IgD-negative memory B cell (primary cell): ENCODE measurements at regions not wholly inside any gene's neighbourhood (a gene's known extent, or its start where the extent isn't known, plus 50 kb on each side); places are given as distances from the start of the nearest gene placed in this dataset.
A peak's percentile ranks its signal among the peaks of the same experiment; 100 is the strongest.
"Not testable (repeated sequence)": the region's sequence is repeated elsewhere in the genome, so short reads cannot be mapped to it uniquely, and the experiment has no call there.

ENCODE experiments used
- H3K27ac Mint-ChIP-seq, 3 donors: one replicate each; pipeline ENCODE4 v1.8.0; 2020 to 2022; ENCODE audit warnings: mild to moderate bottlenecking in 3 of 3, mixed read lengths in 3 of 3, moderate library complexity in 1 of 3
- H3K27me3 Mint-ChIP-seq: one replicate; pipeline ENCODE4 v1.8.0; 2021; ENCODE audit warnings: mixed read lengths
- H3K36me3 Mint-ChIP-seq: one replicate; pipeline ENCODE4 v1.8.0; 2020; ENCODE audit warnings: mild to moderate bottlenecking, mixed read lengths
- H3K4me1 Mint-ChIP-seq, 3 donors: one replicate each; pipeline ENCODE4 v1.8.0; 2020 to 2022; ENCODE audit warnings: mixed read lengths in 3 of 3, mild to moderate bottlenecking in 1 of 3
- H3K4me3 Mint-ChIP-seq, 4 donors: one replicate each; pipeline ENCODE4 v1.8.0; 2020 to 2022; ENCODE audit warnings: mild to moderate bottlenecking in 4 of 4, mixed read lengths in 4 of 4, moderate library complexity in 3 of 4
- H3K9me3 Mint-ChIP-seq, 3 donors: one replicate each; pipeline ENCODE4 v1.8.0; 2020 to 2021; ENCODE audit warnings: mixed read lengths in 3 of 3, mild to moderate bottlenecking in 1 of 3

GRCh38 chr16:58931436-58931835 lies 197.3 kb upstream of the GOT2 start:
- H3K9me3 Mint-ChIP-seq, result peaks cover 6 to 13% (median 8%) of the 10 kb centered on the region in 3 donors
- no peak overlapping the region for H3K27ac Mint-ChIP-seq
- no peaks in the 10 kb centered on the region for H3K4me1 Mint-ChIP-seq
- H3K4me3 Mint-ChIP-seq, result no peak overlapping the region
- no peaks in the 10 kb centered on the region for H3K27me3 Mint-ChIP-seq
- peaks cover 2% of the 10 kb centered on the region for H3K36me3 Mint-ChIP-seq

GRCh38 chr16:58923094-58923493 lies 189.0 kb upstream of the GOT2 start:
- no peaks in the 10 kb centered on the region for H3K4me1 Mint-ChIP-seq
- no peaks in the 10 kb centered on the region for H3K27me3 Mint-ChIP-seq
- H3K9me3 Mint-ChIP-seq, result peaks cover 2 to 6% (median 2%) of the 10 kb centered on the region in 3 donors
- H3K36me3 Mint-ChIP-seq, result no peaks in the 10 kb centered on the region
- no peak overlapping the region for H3K27ac Mint-ChIP-seq
- no peak overlapping the region for H3K4me3 Mint-ChIP-seq

- Mint-ChIP-seq H3K9me3 (peaks cover 6 to 18% (median 16%) of the 10 kb centered on the region in 3 donors), H3K27me3 (no peaks in the 10 kb centered on the region), H3K36me3 (no peaks in the 10 kb centered on the region), H3K4me1 (no peaks in the 10 kb centered on the region), H3K4me3 (no peak overlapping the region), H3K27ac (no peak overlapping the region)
Observed at GRCh38 chr16:58913456-58913855, 179.3 kb upstream of the GOT2 start.

- Mint-ChIP-seq H3K27ac (no peak overlapping the region), H3K27me3 (no peaks in the 10 kb centered on the region), H3K4me3 (no peak overlapping the region), H3K9me3 (peaks cover 4 to 14% (median 14%) of the 10 kb centered on the region in 3 donors), H3K4me1 (no peaks in the 10 kb centered on the region), H3K36me3 (no peaks in the 10 kb centered on the region)
Observed at GRCh38 chr16:58912571-58912970, 178.5 kb upstream of the GOT2 start.

- H3K9me3 Mint-ChIP-seq, result peaks cover 0 to 1% (median 0%) of the 10 kb centered on the region in 3 donors
- H3K4me3 Mint-ChIP-seq, result no peak overlapping the region
- no peak overlapping the region for H3K27ac Mint-ChIP-seq
- H3K27me3 Mint-ChIP-seq, result no peaks in the 10 kb centered on the region
- H3K36me3 Mint-ChIP-seq, result no peaks in the 10 kb centered on the region
- H3K4me1 Mint-ChIP-seq, result no peaks in the 10 kb centered on the region
Observed at GRCh38 chr16:58906981-58907715, 173.0 kb upstream of the GOT2 start.

- Mint-ChIP-seq H3K27me3 (no peaks in the 10 kb centered on the region), H3K36me3 (no peaks in the 10 kb centered on the region), H3K4me1 (no peaks in the 10 kb centered on the region), H3K27ac (no peak overlapping the region), H3K4me3 (no peak overlapping the region), H3K9me3 (no peaks in the 10 kb centered on the region)
Observed at GRCh38 chr16:58904291-58904690, 170.2 kb upstream of the GOT2 start.

GRCh38 chr16:58889516-58889915 lies 155.4 kb upstream of the GOT2 start:
- Mint-ChIP-seq H3K36me3 (no peaks in the 10 kb centered on the region), H3K9me3 (peaks cover 0 to 5% (median 2%) of the 10 kb centered on the region in 3 donors), H3K4me3 (no peak overlapping the region), H3K27ac (no peak overlapping the region), H3K27me3 (no peaks in the 10 kb centered on the region), H3K4me1 (peaks cover 0 to 1% (median 0%) of the 10 kb centered on the region in 3 donors)

GRCh38 chr16:58885528-58886170 lies 151.5 kb upstream of the GOT2 start:
- H3K4me3 Mint-ChIP-seq, result no peak overlapping the region
- H3K27me3 Mint-ChIP-seq, result no peaks in the 10 kb centered on the region

GRCh38 chr16:58884141-58884540 lies 150.0 kb upstream of the GOT2 start:
- peaks cover 6% of the 10 kb centered on the region for H3K36me3 Mint-ChIP-seq
- H3K27me3 Mint-ChIP-seq, result peaks cover 1% of the 10 kb centered on the region
- no peak overlapping the region for H3K4me3 Mint-ChIP-seq
- no peak overlapping the region for H3K27ac Mint-ChIP-seq
- peaks cover 10 to 11% (median 10%) of the 10 kb centered on the region in 3 donors for H3K4me1 Mint-ChIP-seq
- H3K9me3 Mint-ChIP-seq, result peaks cover 1 to 6% (median 3%) of the 10 kb centered on the region in 3 donors

More at GRCh38 chr16:58885528-58886170, 151.5 kb upstream of the GOT2 start:
- Mint-ChIP-seq H3K27ac (no peak overlapping the region), H3K9me3 (peaks cover 0 to 4% (median 3%) of the 10 kb centered on the region in 3 donors), H3K36me3 (peaks cover 4% of the 10 kb centered on the region), H3K4me1 (peaks cover 10 to 11% (median 10%) of the 10 kb centered on the region in 3 donors)

GRCh38 chr16:58883131-58883530 lies 149.0 kb upstream of the GOT2 start:
- H3K9me3 Mint-ChIP-seq, result peaks cover 3 to 6% (median 3%) of the 10 kb centered on the region in 3 donors
- no peak overlapping the region for H3K27ac Mint-ChIP-seq
- no peak overlapping the region for H3K4me3 Mint-ChIP-seq
- peaks cover 2% of the 10 kb centered on the region for H3K27me3 Mint-ChIP-seq
- peaks cover 10 to 11% (median 10%) of the 10 kb centered on the region in 3 donors for H3K4me1 Mint-ChIP-seq
- H3K36me3 Mint-ChIP-seq, result peaks cover 6% of the 10 kb centered on the region

- Mint-ChIP-seq H3K4me3 (peak overlapping the region in 3 of 4 donors; percentile 50 to 84 (median 61)), H3K9me3 (peaks cover 3 to 6% (median 3%) of the 10 kb centered on the region in 3 donors), H3K27me3 (peaks cover 2% of the 10 kb centered on the region)
Observed at GRCh38 chr16:58882292-58882691, 148.2 kb upstream of the GOT2 start.

GRCh38 chr16:58878641-58879040 lies 144.5 kb upstream of the GOT2 start:
- H3K4me3 Mint-ChIP-seq, H3K27me3 Mint-ChIP-seq, H3K36me3 Mint-ChIP-seq, H3K27ac Mint-ChIP-seq, H3K9me3 Mint-ChIP-seq: not testable (repeated sequence)
- H3K4me1 Mint-ChIP-seq, result peaks cover 8 to 11% (median 10%) of the 10 kb centered on the region in 3 donors

More at GRCh38 chr16:58882292-58882691, 148.2 kb upstream of the GOT2 start:
- H3K36me3 Mint-ChIP-seq, result peaks cover 6% of the 10 kb centered on the region
- peak overlapping the region in 2 of 3 donors; percentile 22 to 80 for H3K27ac Mint-ChIP-seq
- H3K4me1 Mint-ChIP-seq, result peaks cover 10 to 11% (median 10%) of the 10 kb centered on the region in 3 donors

GRCh38 chr16:58866935-58867334 lies 132.8 kb upstream of the GOT2 start:
- no peak overlapping the region for H3K4me3 Mint-ChIP-seq
- H3K9me3 Mint-ChIP-seq, result no peaks in the 10 kb centered on the region
- H3K27me3 Mint-ChIP-seq, result peaks cover 4% of the 10 kb centered on the region
- H3K27ac Mint-ChIP-seq, result no peak overlapping the region
- peaks cover 0 to under 1% (median 0%) of the 10 kb centered on the region in 3 donors for H3K4me1 Mint-ChIP-seq
- no peaks in the 10 kb centered on the region for H3K36me3 Mint-ChIP-seq

- Mint-ChIP-seq H3K27me3 (peaks cover 4% of the 10 kb centered on the region), H3K4me3 (no peak overlapping the region), H3K4me1 (peaks cover 0 to 2% (median 0%) of the 10 kb centered on the region in 3 donors), H3K27ac (no peak overlapping the region), H3K9me3 (peaks cover 0 to 1% (median 0%) of the 10 kb centered on the region in 3 donors), H3K36me3 (no peaks in the 10 kb centered on the region)
Observed at GRCh38 chr16:58863761-58864160, 129.6 kb upstream of the GOT2 start.

- peaks cover 0 to 4% (median 0%) of the 10 kb centered on the region in 3 donors for H3K9me3 Mint-ChIP-seq
- peaks cover 0 to 2% (median 0%) of the 10 kb centered on the region in 3 donors for H3K4me1 Mint-ChIP-seq
- no peak overlapping the region for H3K27ac Mint-ChIP-seq
- H3K4me3 Mint-ChIP-seq, result no peak overlapping the region
- no peaks in the 10 kb centered on the region for H3K36me3 Mint-ChIP-seq
- H3K27me3 Mint-ChIP-seq, result peaks cover 4% of the 10 kb centered on the region
Observed at GRCh38 chr16:58863042-58863441, 128.9 kb upstream of the GOT2 start.
